CD14-positive monocyte (primary cell): ENCODE measurements at regions not wholly inside any gene's neighbourhood (a gene's known extent, or its start where the extent isn't known, plus 50 kb on each side); places are given as distances from the start of the nearest gene placed in this dataset.

Experiments used
- DNase-seq, 3 donors: peaks; one replicate each; pipeline ENCODE4 v3.0.0-alpha.2; 2011 to 2022
- H2AFZ ChIP-seq: 2 replicates; pipeline ENCODE4 v1.6.0; 2012; ENCODE audit warnings: mild to moderate bottlenecking, low read depth, low read length, inconsistent platforms; ENCODE audit not compliant: insufficient read depth, poor library complexity, severe bottlenecking
- H3K27ac ChIP-seq, 2 donors: 1 replicate in 1 of 2; 2 replicates in 1 of 2; pipeline ENCODE4 v1.5.1; 2012 to 2013; ENCODE audit warnings: low read length in 2 of 2, control low read depth in 1 of 2, inconsistent platforms in 1 of 2, low read depth in 1 of 2, mild to moderate bottlenecking in 1 of 2
- H3K27me3 ChIP-seq, 2 donors: one replicate each; pipeline versions ENCODE4 v1.6.0 to v1.6.1; 2011 to 2013; ENCODE audit warnings: low read length in 2 of 2; ENCODE audit not compliant: control insufficient read depth in 2 of 2, insufficient read depth in 2 of 2
- H3K36me3 ChIP-seq, 2 donors: replicated peaks in 1 of 2; 1 replicate in 1 of 2; 2 replicates in 1 of 2; pipeline versions ENCODE4 v1.5.1 to v1.6.1; 2012 to 2013; ENCODE audit warnings: low read length in 2 of 2, control low read depth in 1 of 2, inconsistent platforms in 1 of 2, mild to moderate bottlenecking in 1 of 2; ENCODE audit not compliant: insufficient read depth in 2 of 2, control insufficient read depth in 1 of 2
- H3K4me1 ChIP-seq, 2 donors: 1 replicate in 1 of 2; 2 replicates in 1 of 2; pipeline versions ENCODE4 v1.5.1 to v1.6.1; 2012 to 2013; ENCODE audit warnings: low read length in 2 of 2, control low read depth in 1 of 2, inconsistent platforms in 1 of 2, mild to moderate bottlenecking in 1 of 2, moderate library complexity in 1 of 2; ENCODE audit not compliant: insufficient read depth in 2 of 2, control insufficient read depth in 1 of 2
- H3K4me2 ChIP-seq: replicated peaks from 2 replicates; pipeline ENCODE3; 2012; ENCODE audit warnings: low read length, moderate library complexity, mild to moderate bottlenecking; ENCODE audit not compliant: poor library complexity, severe bottlenecking; ENCODE audit errors: extremely low read depth
- H3K4me3 ChIP-seq, 3 experiments: fragments of 200-600 bp in 1 of 3; sonication (generic) in 1 of 3; replicated peaks in 1 of 3; 1 replicate in 2 of 3; 2 replicates in 1 of 3; pipeline ENCODE4 v1.5.1; 2011 to 2013; ENCODE audit warnings: low read length in 3 of 3, mild to moderate bottlenecking in 3 of 3, control low read depth in 2 of 3, low read depth in 2 of 3, inconsistent platforms in 1 of 3, moderate library complexity in 1 of 3
- H3K79me2 ChIP-seq: 2 replicates; pipeline ENCODE4 v1.6.0; 2012; ENCODE audit warnings: mild to moderate bottlenecking, control low read depth, inconsistent platforms, low read length, moderate library complexity; ENCODE audit not compliant: insufficient read depth
- H3K9ac ChIP-seq: 2 replicates; pipeline ENCODE4 v1.6.0; 2017; ENCODE audit warnings: low read length, mild to moderate bottlenecking; ENCODE audit not compliant: insufficient read depth, poor library complexity, severe bottlenecking
- H3K9me3 ChIP-seq, 2 donors: replicated peaks in 1 of 2; 1 replicate in 1 of 2; 2 replicates in 1 of 2; pipeline versions ENCODE4 v1.5.1 to v1.6.1; 2012 to 2013; ENCODE audit warnings: low read length in 2 of 2, control low read depth in 1 of 2; ENCODE audit not compliant: control insufficient read depth in 1 of 2, insufficient read depth in 1 of 2
- H4K20me1 ChIP-seq: 2 replicates; pipeline ENCODE4 v1.6.0; 2012; ENCODE audit warnings: mild to moderate bottlenecking, low read length, control low read depth, moderate library complexity; ENCODE audit not compliant: insufficient read depth
- H3K27ac Mint-ChIP-seq, 7 donors: one replicate each; pipeline ENCODE4 v1.8.0; 2020; ENCODE audit warnings: mild to moderate bottlenecking in 7 of 7, mixed read lengths in 7 of 7, moderate library complexity in 6 of 7, inconsistent platforms in 2 of 7
- H3K27me3 Mint-ChIP-seq, 3 donors: one replicate each; pipeline ENCODE4 v1.8.0; 2021 to 2022; ENCODE audit warnings: low read depth in 3 of 3, mild to moderate bottlenecking in 3 of 3, mixed read lengths in 3 of 3, moderate library complexity in 3 of 3, inconsistent platforms in 1 of 3
- H3K36me3 Mint-ChIP-seq, 2 donors: one replicate each; pipeline ENCODE4 v1.8.0; 2020; ENCODE audit warnings: mixed read lengths in 2 of 2, inconsistent platforms in 1 of 2, mild to moderate bottlenecking in 1 of 2
- H3K4me1 Mint-ChIP-seq: one replicate; pipeline ENCODE4 v1.8.0; 2020; ENCODE audit warnings: mild to moderate bottlenecking, mixed read lengths
- H3K4me3 Mint-ChIP-seq, 2 donors: one replicate each; pipeline ENCODE4 v1.8.0; 2020; ENCODE audit warnings: mild to moderate bottlenecking in 2 of 2, mixed read lengths in 2 of 2, moderate library complexity in 1 of 2
- H3K9me3 Mint-ChIP-seq, 7 donors: one replicate each; pipeline ENCODE4 v1.8.0; 2020 to 2022; ENCODE audit warnings: mixed read lengths in 7 of 7, mild to moderate bottlenecking in 6 of 7, moderate library complexity in 6 of 7, inconsistent platforms in 2 of 7
- intact Hi-C, 2 donors: fragments of 100-400 bp; cut with micrococcal nuclease; formaldehyde crosslinking; loops; one replicate each; pipeline versions ENCODE4 v1.15.0 to v1.15.1; 2023
- TF ChIP-seq, protein P1 (sequence below): fragments of 200-600 bp; IDR thresholded peaks from one replicate; pipeline ENCODE4 v1.8.0; 2022; ENCODE audit warnings: antibody characterized with exemption, mild to moderate bottlenecking

DNA sequence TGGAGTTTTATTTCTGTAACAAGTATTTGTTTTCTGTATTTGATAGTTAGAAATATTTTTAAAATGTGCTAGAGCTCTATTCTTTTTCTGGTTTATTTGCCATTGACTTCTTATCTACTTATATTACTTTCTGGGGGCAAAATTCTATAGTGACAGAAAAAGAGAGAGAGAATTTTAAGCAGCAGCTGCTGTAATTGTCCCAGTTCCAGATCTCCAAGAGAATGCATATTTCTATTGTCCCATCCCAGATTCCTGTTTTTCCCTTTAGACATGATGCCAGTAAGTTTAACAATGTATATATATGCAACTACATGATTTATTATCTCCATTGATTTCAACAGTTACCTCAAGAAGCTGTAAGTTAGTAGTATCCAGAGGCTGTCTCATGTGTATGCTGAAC, 541.7 kb upstream of the ZNF385D start:
- Histone ChIP-seq H3K9ac (no peak overlapping the region), H3K4me3 (no peak overlapping the region), H3K4me1 (no peaks in the 10 kb centered on the region), H3K36me3 (no peaks in the 10 kb centered on the region), H3K4me2 (no peak overlapping the region), H3K9me3 (peaks cover 0 to 8% of the 10 kb centered on the region in 2 donors), H3K27ac (no peak overlapping the region), H4K20me1 (no peaks in the 10 kb centered on the region), H3K27me3 (no peaks in the 10 kb centered on the region), H3K79me2 (no peaks in the 10 kb centered on the region), H2AFZ (no peak overlapping the region)
- Mint-ChIP-seq H3K27me3 (no peaks in the 10 kb centered on the region), H3K27ac (no peak overlapping the region), H3K36me3 (no peaks in the 10 kb centered on the region), H3K9me3 (peaks cover 0 to 12% (median 0%) of the 10 kb centered on the region in 7 donors), H3K4me3 (no peak overlapping the region), H3K4me1 (no peaks in the 10 kb centered on the region)
- intact Hi-C loops = no loop called here
- no peak for DNase-seq
- TF ChIP-seq, protein P1, sequence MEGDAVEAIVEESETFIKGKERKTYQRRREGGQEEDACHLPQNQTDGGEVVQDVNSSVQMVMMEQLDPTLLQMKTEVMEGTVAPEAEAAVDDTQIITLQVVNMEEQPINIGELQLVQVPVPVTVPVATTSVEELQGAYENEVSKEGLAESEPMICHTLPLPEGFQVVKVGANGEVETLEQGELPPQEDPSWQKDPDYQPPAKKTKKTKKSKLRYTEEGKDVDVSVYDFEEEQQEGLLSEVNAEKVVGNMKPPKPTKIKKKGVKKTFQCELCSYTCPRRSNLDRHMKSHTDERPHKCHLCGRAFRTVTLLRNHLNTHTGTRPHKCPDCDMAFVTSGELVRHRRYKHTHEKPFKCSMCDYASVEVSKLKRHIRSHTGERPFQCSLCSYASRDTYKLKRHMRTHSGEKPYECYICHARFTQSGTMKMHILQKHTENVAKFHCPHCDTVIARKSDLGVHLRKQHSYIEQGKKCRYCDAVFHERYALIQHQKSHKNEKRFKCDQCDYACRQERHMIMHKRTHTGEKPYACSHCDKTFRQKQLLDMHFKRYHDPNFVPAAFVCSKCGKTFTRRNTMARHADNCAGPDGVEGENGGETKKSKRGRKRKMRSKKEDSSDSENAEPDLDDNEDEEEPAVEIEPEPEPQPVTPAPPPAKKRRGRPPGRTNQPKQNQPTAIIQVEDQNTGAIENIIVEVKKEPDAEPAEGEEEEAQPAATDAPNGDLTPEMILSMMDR = no peak

- Histone ChIP-seq H3K79me2 (no peaks in the 10 kb centered on the region), H3K27ac (no peak overlapping the region), H3K9me3 (peaks cover 0 to 2% of the 10 kb centered on the region in 2 donors), H3K4me3 (no peak overlapping the region), H3K4me2 (no peak overlapping the region), H2AFZ (no peak overlapping the region), H3K4me1 (no peaks in the 10 kb centered on the region), H3K36me3 (no peaks in the 10 kb centered on the region), H3K27me3 (no peaks in the 10 kb centered on the region), H4K20me1 (no peaks in the 10 kb centered on the region), H3K9ac (no peak overlapping the region)
- intact Hi-C loops = no loop called here
- DNase-seq = no peak
- H3K36me3 Mint-ChIP-seq = no peaks in the 10 kb centered on the region
- H3K9me3 Mint-ChIP-seq = peaks cover 0 to 5% (median 2%) of the 10 kb centered on the region in 7 donors
- H3K27me3 Mint-ChIP-seq = no peaks in the 10 kb centered on the region
- no peak overlapping the region for H3K4me3 Mint-ChIP-seq
- H3K4me1 Mint-ChIP-seq = no peaks in the 10 kb centered on the region
- TF ChIP-seq, protein P1 = no peak
- no peak overlapping the region for H3K27ac Mint-ChIP-seq
These were observed 545.6 kb upstream of the ZNF385D start for GRCh38 chr3:22296601-22297000.
